ENCODE measurements at regions not wholly inside any gene's neighbourhood (a gene's known extent, or its start where the extent isn't known, plus 50 kb on each side); places are given as distances from the start of the nearest gene placed in this dataset.
"Not testable (repeated sequence)": the region's sequence is repeated elsewhere in the genome, so short reads cannot be mapped to it uniquely, and the experiment has no call there.

DNA sequence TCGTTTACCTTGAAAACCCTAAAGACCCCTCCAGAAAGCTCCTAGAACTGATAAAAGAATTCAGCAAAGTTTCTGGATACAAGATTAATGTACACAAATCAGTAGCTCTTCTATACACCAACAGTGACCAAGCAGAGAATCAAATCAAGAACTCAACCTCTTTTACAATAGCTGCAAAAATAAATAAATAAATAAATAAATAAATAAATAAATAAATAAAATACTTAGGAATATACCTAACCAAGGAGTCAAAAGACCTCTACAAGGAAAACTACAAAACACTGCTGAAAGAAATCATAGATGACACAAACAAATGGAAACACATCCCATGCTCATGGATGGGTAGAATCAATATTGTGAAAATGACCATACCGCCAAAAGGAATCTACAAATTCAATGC is 186.8 kb upstream of the EOLA2 start:
- DNase-seq (ENCODE audit: low spot score): not testable (repeated sequence)

DNA sequence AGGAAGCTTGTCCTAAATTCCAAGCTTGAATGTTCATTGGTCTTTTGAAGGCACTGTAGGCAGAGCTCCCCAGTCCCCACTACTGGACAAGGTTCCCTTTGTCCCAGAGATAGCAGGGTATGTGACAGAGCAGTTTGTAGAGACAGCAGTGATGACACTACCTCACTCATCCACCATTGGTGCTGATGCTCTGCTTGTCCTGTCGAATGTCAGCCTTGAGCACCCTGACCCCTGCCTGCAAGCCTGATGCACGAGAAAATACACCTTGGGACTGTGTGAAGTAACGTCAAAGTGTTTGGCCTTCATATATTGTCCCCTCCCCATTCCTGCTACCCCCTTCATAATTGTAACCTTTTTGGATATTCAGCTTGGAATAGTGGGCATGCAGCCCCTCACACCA is 188.9 kb upstream of the EOLA2 start:
- DNase-seq (ENCODE audit: low spot score): no peak

DNA sequence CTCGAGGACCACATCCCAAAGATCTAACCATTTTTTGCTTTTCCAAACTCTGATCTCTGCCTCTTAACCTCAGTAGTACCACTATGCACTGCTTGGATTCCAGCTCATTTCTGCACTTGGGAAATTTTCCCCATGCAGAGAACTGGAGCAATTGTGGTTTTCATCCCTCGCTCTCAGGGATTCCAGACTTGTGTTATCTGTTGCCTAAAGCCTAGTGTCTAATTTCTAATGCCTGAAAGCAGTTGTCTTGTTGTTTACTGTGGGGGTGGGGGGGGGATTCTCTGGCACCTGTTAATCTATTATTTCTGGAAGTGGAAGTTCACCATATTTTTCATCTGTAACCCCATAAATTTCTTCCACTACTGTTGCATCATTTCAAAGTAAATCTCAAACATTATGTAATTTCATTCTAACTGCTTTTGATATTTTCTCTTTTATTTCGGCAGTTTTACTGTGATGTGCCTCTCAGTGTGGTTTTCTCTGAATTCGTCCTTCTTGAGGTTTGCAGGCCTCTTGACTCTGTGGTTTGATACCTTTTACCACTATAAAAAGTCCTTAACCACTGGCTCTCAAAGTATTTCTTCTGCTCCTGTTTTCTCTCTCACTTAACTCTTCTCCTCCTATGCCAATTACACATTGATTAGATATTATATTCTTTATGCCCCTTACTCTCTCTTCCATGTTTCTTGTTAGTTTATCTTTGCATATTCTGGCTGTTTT is 205.6 kb upstream of the EOLA2 start:
- DNase-seq (ENCODE audit: low spot score): no peak

- no peak for DNase-seq (ENCODE audit: low spot score)
These were observed 208.1 kb upstream of the EOLA2 start for GRCh38 chrX:150146271-150146896.

DNA sequence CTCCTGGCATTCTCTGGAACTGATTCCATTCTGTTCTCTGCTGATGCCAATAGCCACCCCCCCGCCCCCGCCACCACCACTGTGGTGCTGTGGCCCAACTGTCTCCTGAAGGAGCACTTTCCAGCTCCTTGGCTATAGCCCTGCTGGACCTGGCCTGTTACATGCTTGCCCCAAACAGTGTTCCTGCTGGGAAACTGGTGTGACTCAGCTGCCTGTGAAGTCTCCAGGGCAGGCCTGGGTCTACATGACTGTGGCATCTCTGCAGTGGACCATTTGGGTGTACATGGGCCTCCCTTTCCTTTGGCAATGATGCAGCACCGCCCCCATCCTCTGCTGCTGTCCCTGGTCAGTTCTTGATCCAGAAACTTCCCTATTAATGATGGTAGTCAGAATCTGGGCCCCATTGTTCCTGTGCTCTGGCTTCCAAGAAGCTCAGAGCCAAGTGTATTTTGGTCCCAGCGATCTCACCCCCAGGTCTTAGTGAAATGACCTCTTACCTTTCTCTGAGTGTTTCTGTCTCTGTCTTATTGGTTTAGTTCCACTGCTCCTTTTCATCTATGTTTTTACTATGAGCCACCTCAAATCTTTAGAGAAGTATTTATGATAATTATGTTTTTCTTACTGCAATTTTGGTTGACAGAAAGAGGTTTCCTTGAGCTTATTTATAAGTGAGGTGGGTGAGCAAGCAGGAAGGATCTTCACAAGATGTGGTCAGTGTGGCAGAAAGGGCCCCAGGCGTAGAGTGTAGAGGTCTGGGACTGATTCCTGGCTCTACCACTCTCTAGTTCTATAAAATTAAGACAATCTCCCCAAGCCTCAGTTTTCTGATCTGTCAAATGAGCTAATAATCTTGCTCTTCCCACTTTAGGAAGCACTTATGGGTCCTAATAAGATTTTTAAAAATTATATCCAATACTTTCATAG is 210.7 kb upstream of the EOLA2 start:
- DNase-seq (ENCODE audit: low spot score): no peak

GRCh38 chrX:150150076-150150779 is 211.9 kb upstream of the EOLA2 start:
- DNase-seq (ENCODE audit: low spot score): no peak

- DNase-seq (ENCODE audit: low spot score): no peak
These were observed 212.4 kb upstream of the MAMLD1 start for GRCh38 chrX:150150780-150151125.

GRCh38 chrX:150152036-150152435 is 211.1 kb upstream of the MAMLD1 start:
- DNase-seq (ENCODE audit: low spot score): no peak

DNA sequence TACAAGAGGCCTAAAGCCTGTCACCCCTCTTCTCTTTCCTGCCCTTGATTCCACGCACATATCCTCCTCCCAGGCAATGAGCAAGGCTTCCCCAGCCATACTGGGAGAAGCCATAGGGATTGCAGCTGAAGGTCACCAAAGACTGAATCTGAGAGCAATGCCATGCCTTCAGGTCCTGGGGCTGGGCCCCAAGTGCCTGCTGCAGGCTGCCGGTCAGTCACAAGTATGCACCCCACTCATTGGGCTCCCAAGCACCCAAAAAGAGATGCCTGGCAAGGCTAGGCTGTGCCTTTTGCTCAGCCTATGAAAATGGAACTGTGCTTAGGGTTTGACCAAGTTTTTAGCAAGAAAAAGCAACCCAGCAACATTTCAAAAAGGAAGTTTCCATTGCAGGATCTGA is 210.6 kb upstream of the MAMLD1 start:
- DNase-seq (ENCODE audit: low spot score): no peak

GRCh38 chrX:150155436-150156035 is 207.6 kb upstream of the MAMLD1 start:
- no peak for DNase-seq (ENCODE audit: low spot score)

- no peak for DNase-seq (ENCODE audit: low spot score)
These were observed 206.5 kb upstream of the MAMLD1 start for GRCh38 chrX:150156615-150157014.

- no peak for DNase-seq (ENCODE audit: low spot score)
These were observed 205.8 kb upstream of the MAMLD1 start for GRCh38 chrX:150157291-150157690.

- no peak for DNase-seq (ENCODE audit: low spot score)
These were observed 204.4 kb upstream of the MAMLD1 start for GRCh38 chrX:150158554-150159332.

- DNase-seq (ENCODE audit: low spot score): no peak
These were observed 203.6 kb upstream of the MAMLD1 start for GRCh38 chrX:150159537-150159936.

- DNase-seq (ENCODE audit: low spot score): no peak
These were observed 202.5 kb upstream of the MAMLD1 start for GRCh38 chrX:150160656-150161055.

DNA sequence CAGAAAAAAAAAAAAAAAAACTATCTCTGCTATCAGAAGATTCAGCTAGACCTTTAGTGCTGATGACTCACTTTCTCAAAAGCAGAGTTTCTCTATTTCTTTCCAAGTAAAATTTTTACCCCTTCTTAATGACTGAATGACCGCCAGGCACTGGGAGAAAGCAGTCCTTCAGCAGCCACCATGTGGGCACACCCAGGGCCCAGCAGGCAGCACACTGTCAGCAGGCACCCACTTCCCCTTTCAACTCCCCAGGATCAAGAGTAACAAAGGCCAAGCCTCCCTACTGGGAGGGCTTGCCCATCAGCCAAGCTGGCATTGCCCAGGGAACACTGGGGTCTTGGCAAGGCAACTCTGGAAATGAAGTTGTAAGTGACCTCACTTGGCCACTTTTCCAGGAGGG is 201.9 kb upstream of the MAMLD1 start:
- no peak for DNase-seq (ENCODE audit: low spot score)

GRCh38 chrX:150162141-150162540 is 201.0 kb upstream of the MAMLD1 start:
- peak; percentile 22 for DNase-seq (ENCODE audit: low spot score)

- no peak for DNase-seq (ENCODE audit: low spot score)
These were observed 199.7 kb upstream of the MAMLD1 start for GRCh38 chrX:150163221-150163930.

- DNase-seq (ENCODE audit: low spot score): no peak
These were observed 199.0 kb upstream of the MAMLD1 start for GRCh38 chrX:150163956-150164726.
